ENCODE measurements at regions not wholly inside any gene's neighbourhood (a gene's known extent, or its start where the extent isn't known, plus 50 kb on each side); places are given as distances from the start of the nearest gene placed in this dataset.

GRCh38 chr16:86662740-86663139 is 84.4 kb downstream of the FOXL1 start:
- intact Hi-C loops (cut with micrococcal nuclease), result no loop called here
- DNase-seq (no peak), ATAC-seq (no peak)

GRCh38 chr16:86663685-86664521 is 85.6 kb downstream of the FOXL1 start:
- no peak for DNase-seq
- intact Hi-C loops (cut with micrococcal nuclease), result no loop called here
- ATAC-seq, result no peak

GRCh38 chr16:86664522-86665318 is 86.4 kb downstream of the FOXL1 start:
- ATAC-seq, result no peak

GRCh38 chr16:86665319-86665675 is 86.9 kb downstream of the FOXL1 start:
- DNase-seq (no peak), ATAC-seq (no peak)
- intact Hi-C loops (cut with micrococcal nuclease), result no loop called here

More at GRCh38 chr16:86664522-86665318, 86.4 kb downstream of the FOXL1 start:
- intact Hi-C loops (cut with micrococcal nuclease), result no loop called here
- no peak for DNase-seq

GRCh38 chr16:86665929-86666328 is 87.6 kb downstream of the FOXL1 start:
- no peak for DNase-seq
- ATAC-seq, result no peak
- intact Hi-C loops (cut with micrococcal nuclease), result no loop called here

GRCh38 chr16:86667035-86667434 is 88.7 kb downstream of the FOXL1 start:
- intact Hi-C loops (cut with micrococcal nuclease), result no loop called here
- DNase-seq, result peak; percentile 74
- peak; percentile 86 for ATAC-seq

GRCh38 chr16:86668136-86668910 is 90.0 kb downstream of the FOXL1 start:
- DNase-seq (no peak), ATAC-seq (peak; percentile 51)
- intact Hi-C loops (cut with micrococcal nuclease), result no loop called here

GRCh38 chr16:86669285-86669805 is 91.0 kb downstream of the FOXL1 start:
- DNase-seq (no peak), ATAC-seq (no peak)
- intact Hi-C loops (cut with micrococcal nuclease), result no loop called here

- intact Hi-C loops (cut with micrococcal nuclease), result no loop called here
- ATAC-seq, result peak; percentile 47
- DNase-seq, result peak; percentile 77
These were observed 91.8 kb downstream of the FOXL1 start for GRCh38 chr16:86669937-86670749.

GRCh38 chr16:86670750-86671234 is 92.4 kb downstream of the FOXL1 start:
- intact Hi-C loops (cut with micrococcal nuclease), result no loop called here
- ATAC-seq (no peak), DNase-seq (no peak)

- DNase-seq (no peak), ATAC-seq (peak; percentile 6)
- intact Hi-C loops (cut with micrococcal nuclease), result no loop called here
These were observed 93.3 kb downstream of the FOXL1 start for GRCh38 chr16:86671486-86672178.

GRCh38 chr16:86672179-86672863 is 94.0 kb downstream of the FOXL1 start:
- intact Hi-C loops (cut with micrococcal nuclease), result no loop called here
- no peak for ATAC-seq
- DNase-seq, result no peak

- ATAC-seq (no peak), DNase-seq (no peak)
- intact Hi-C loops (cut with micrococcal nuclease), result no loop called here
These were observed 95.0 kb downstream of the FOXL1 start for GRCh38 chr16:86673090-86673955.

GRCh38 chr16:86673956-86674453 is 95.7 kb downstream of the FOXL1 start:
- no peak for ATAC-seq
- DNase-seq, result no peak
- intact Hi-C loops (cut with micrococcal nuclease), result no loop called here

- no peak for ATAC-seq
- no peak for DNase-seq
- intact Hi-C loops (cut with micrococcal nuclease), result no loop called here
These were observed 97.9 kb downstream of the FOXL1 start for GRCh38 chr16:86676254-86676670.

- ATAC-seq, result no peak
- intact Hi-C loops (cut with micrococcal nuclease), result no loop called here
- no peak for DNase-seq
These were observed 101.1 kb downstream of the FOXL1 start for GRCh38 chr16:86679490-86679889.

All from left ventricle myocardium superior (tissue), 1 donor.